ENCODE measurements at regions not wholly inside any gene's neighbourhood (a gene's known extent, or its start where the extent isn't known, plus 50 kb on each side); places are given as distances from the start of the nearest gene placed in this dataset.

DNA sequence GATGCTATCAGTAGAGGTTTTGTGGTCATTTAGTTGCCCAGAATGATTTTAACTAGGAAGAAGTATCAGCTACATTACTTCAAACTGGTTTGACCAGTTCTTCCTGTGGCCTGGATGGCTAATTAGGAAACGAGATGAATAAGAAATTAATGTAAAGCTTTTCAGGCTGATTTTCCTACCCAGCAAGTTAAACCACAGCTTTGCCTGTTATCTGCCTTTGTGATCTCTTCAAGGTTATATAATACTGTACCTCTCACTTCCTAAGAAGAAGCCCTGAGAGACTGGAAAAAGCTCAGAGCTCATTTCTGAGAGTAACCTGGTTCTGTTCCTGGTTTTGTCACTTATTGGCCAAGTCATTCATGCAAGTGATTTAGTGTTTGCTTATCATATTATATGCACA lies 782.2 kb upstream of the GOLIM4 start:
- TF ChIP-seq, protein P1, sequence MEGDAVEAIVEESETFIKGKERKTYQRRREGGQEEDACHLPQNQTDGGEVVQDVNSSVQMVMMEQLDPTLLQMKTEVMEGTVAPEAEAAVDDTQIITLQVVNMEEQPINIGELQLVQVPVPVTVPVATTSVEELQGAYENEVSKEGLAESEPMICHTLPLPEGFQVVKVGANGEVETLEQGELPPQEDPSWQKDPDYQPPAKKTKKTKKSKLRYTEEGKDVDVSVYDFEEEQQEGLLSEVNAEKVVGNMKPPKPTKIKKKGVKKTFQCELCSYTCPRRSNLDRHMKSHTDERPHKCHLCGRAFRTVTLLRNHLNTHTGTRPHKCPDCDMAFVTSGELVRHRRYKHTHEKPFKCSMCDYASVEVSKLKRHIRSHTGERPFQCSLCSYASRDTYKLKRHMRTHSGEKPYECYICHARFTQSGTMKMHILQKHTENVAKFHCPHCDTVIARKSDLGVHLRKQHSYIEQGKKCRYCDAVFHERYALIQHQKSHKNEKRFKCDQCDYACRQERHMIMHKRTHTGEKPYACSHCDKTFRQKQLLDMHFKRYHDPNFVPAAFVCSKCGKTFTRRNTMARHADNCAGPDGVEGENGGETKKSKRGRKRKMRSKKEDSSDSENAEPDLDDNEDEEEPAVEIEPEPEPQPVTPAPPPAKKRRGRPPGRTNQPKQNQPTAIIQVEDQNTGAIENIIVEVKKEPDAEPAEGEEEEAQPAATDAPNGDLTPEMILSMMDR (optimal IDR thresholded peaks at IDR 0.05 in 1 of 3, IDR thresholded peaks at IDR 0.05 in 1 of 3, conservative IDR thresholded peaks at IDR 0.05 in 1 of 3; ENCODE audit: extremely low read depth in 1 of 3, insufficient read depth in 2 of 3, low read length in 3 of 3) = no peak
- no peak for TF ChIP-seq EZH2 (IDR thresholded peaks at IDR 0.05; ENCODE audit: low read length)

All from keratinocyte (primary cell).